ENCODE measurements at regions not wholly inside any gene's neighbourhood (a gene's known extent, or its start where the extent isn't known, plus 50 kb on each side); places are given as distances from the start of the nearest gene placed in this dataset.

DNA sequence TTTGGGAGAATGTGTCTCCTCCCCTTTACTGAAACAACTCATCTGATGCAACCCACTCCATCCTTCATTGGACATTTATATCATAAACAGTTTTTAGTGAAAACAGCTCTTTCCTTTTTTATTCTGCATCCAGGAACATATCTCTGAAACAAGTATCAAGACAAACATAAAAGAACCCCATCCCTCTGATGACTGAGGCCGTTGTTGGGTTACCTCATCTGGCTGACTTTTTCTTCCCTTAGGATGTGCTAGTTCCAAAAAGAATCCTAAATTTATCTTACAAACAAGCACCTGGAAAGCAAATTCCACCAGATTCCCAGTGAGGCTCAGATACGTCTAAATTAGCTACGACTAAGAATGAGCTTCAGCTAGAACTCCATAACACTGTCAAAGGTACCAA, 483.7 kb upstream of the INTU start:
- H3K4me3 ChIP-seq, result no peak overlapping the region
- H3K9me3 ChIP-seq, result no peaks in the 10 kb centered on the region
- H3K27me3 ChIP-seq, result no peaks in the 10 kb centered on the region
- DNase-seq, result no peak
- TF ChIP-seq CTCF (IDR thresholded peaks at IDR 0.05) (no peak), POLR2A (IDR thresholded peaks at IDR 0.05) (no peak), POLR2AphosphoS5 (IDR thresholded peaks at IDR 0.05) (no peak), EP300 (IDR thresholded peaks at IDR 0.05) (no peak)
- H3K4me1 ChIP-seq, result peaks cover 0 to 17% (median 3%) of the 10 kb centered on the region in 4 donors
- intact Hi-C loops (cut with DNase I), result loop anchor here (10.0 kb wide), 1 partner anchor 256 kb away; no protein-coding TSS in a partner anchor
- 93 to 95% methylated on average over 3 of the region's 3 CpGs for WGBS, 2 donors
- no peaks in the 10 kb centered on the region for H3K36me3 ChIP-seq
- no peak overlapping the region for H3K27ac ChIP-seq

GRCh38 chr4:127151941-127152340, 480.8 kb upstream of the INTU start:
- no peaks in the 10 kb centered on the region for H3K9me3 ChIP-seq
- no peak overlapping the region for H3K4me3 ChIP-seq
- no peaks in the 10 kb centered on the region for H3K4me1 ChIP-seq
- no peaks in the 10 kb centered on the region for H3K36me3 ChIP-seq
- no peak for DNase-seq
- no peaks in the 10 kb centered on the region for H3K27me3 ChIP-seq
- intact Hi-C loops (cut with DNase I), result no loop called here
- H3K27ac ChIP-seq, result no peak overlapping the region
- no peak for TF ChIP-seq POLR2A (IDR thresholded peaks at IDR 0.05)
- TF ChIP-seq EP300 (IDR thresholded peaks at IDR 0.05), result no peak
- no peak for TF ChIP-seq CTCF (IDR thresholded peaks at IDR 0.05)
- TF ChIP-seq POLR2AphosphoS5 (IDR thresholded peaks at IDR 0.05), result no peak

- no peak overlapping the region for H3K4me3 ChIP-seq
- intact Hi-C loops (cut with DNase I), result no loop called here
- 89 to 94% methylated on average over 2 of the region's 2 CpGs for WGBS, 2 donors
- H3K4me1 ChIP-seq, result no peaks in the 10 kb centered on the region
- no peak for TF ChIP-seq POLR2A (IDR thresholded peaks at IDR 0.05)
- TF ChIP-seq CTCF (IDR thresholded peaks at IDR 0.05), result no peak
- no peak for TF ChIP-seq EP300 (IDR thresholded peaks at IDR 0.05)
- TF ChIP-seq POLR2AphosphoS5 (IDR thresholded peaks at IDR 0.05), result no peak
- peaks cover 0 to 3% (median 0%) of the 10 kb centered on the region in 4 donors for H3K9me3 ChIP-seq
- DNase-seq, result no peak
- H3K27me3 ChIP-seq, result no peaks in the 10 kb centered on the region
- no peak overlapping the region for H3K27ac ChIP-seq
- no peaks in the 10 kb centered on the region for H3K36me3 ChIP-seq
Measured at GRCh38 chr4:127155116-127155515, 477.6 kb upstream of the INTU start.

GRCh38 chr4:127155555-127155954, 477.2 kb upstream of the INTU start:
- DNase-seq, result no peak
- Histone ChIP-seq H3K9me3 (peaks cover 0 to 3% (median 0%) of the 10 kb centered on the region in 4 donors), H3K4me1 (no peaks in the 10 kb centered on the region), H3K27ac (no peak overlapping the region), H3K27me3 (no peaks in the 10 kb centered on the region), H3K4me3 (no peak overlapping the region), H3K36me3 (no peaks in the 10 kb centered on the region)
- intact Hi-C loops (cut with DNase I), result no loop called here
- WGBS, 2 donors, result 14 to 60% methylated on average over 1 of the region's 1 CpG
- TF ChIP-seq POLR2A (IDR thresholded peaks at IDR 0.05) (no peak), EP300 (IDR thresholded peaks at IDR 0.05) (no peak)

- WGBS, 2 donors, result 64 to 72% methylated on average over 3 of the region's 3 CpGs
- H3K27ac ChIP-seq, result no peak overlapping the region
- intact Hi-C loops (cut with DNase I), result no loop called here
Measured at GRCh38 chr4:127162741-127163140, 470.0 kb upstream of the INTU start.

More at GRCh38 chr4:127162741-127163140, 470.0 kb upstream of the INTU start:
- Histone ChIP-seq H3K4me1 (no peaks in the 10 kb centered on the region), H3K9me3 (peaks cover 0 to 3% (median 0%) of the 10 kb centered on the region in 4 donors), H3K36me3 (no peaks in the 10 kb centered on the region), H3K4me3 (no peak overlapping the region), H3K27me3 (no peaks in the 10 kb centered on the region)
- TF ChIP-seq EP300 (IDR thresholded peaks at IDR 0.05) (no peak), POLR2AphosphoS5 (IDR thresholded peaks at IDR 0.05) (no peak), POLR2A (IDR thresholded peaks at IDR 0.05) (no peak), CTCF (IDR thresholded peaks at IDR 0.05) (no peak)
- no peak for DNase-seq
